CD4-positive, alpha-beta T cell treated with Interleukin-6 at 100 ng/mL for 8 hours (primary cell): ENCODE measurements at regions not wholly inside any gene's neighbourhood (a gene's known extent, or its start where the extent isn't known, plus 50 kb on each side); places are given as distances from the start of the nearest gene placed in this dataset.

Experiments used
- DNase-seq: peaks from one replicate; pipeline ENCODE4 v3.0.0-alpha.2; 2020; ENCODE audit warnings: mixed read lengths, low spot score

DNA sequence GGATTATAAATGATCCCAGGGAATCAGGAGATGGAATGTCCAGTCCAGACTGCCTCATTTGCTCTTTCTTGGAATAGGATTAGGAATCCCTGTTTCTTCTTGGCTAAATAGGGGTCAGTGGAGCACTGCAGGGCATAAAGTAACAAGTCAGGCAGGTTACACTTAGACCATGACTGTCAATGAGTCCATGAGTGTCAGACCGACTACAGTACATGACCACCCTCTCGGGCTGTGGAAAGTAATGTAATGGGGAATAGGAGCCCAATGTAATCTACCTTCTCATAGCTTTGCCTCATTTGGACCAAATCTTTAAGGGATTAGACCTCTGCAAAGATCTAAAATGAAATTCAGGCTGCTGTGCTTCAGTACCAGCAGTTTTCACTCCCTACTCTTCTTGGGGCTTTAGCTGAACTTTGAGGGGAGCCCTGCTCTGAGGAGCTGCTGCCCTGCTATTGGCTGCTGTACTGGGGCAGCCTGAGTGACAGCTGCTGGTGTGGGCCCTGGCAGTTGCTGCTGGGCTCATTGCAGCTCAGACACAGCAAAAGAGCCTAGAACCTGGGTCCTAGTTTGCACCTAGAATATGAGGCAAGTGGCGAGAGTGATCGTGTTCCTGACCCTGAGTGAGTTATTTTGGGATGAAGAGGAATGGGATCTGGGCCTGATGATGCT, 62.2 kb upstream of the OR4E1 start:
- DNase-seq: no peak

DNA sequence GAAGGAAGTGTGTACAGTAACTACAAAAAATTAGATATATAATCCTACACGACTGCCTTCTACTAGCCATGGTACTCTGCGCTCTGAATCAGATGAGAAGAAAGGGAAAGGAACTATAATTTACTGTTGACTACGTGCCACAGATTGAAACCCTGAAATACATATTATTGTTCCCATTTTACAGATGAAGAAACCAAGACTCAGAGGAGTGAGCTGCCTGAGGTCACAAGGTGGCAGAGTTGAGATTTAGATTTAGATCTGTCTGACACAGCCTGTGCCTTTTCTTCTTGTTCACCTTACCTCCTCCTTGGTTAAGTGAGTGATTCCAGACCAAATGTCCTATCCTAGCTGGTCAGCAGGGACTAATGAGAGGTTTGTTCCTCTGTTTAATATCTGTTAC, 61.6 kb upstream of the OR4E1 start:
- no peak for DNase-seq

DNA sequence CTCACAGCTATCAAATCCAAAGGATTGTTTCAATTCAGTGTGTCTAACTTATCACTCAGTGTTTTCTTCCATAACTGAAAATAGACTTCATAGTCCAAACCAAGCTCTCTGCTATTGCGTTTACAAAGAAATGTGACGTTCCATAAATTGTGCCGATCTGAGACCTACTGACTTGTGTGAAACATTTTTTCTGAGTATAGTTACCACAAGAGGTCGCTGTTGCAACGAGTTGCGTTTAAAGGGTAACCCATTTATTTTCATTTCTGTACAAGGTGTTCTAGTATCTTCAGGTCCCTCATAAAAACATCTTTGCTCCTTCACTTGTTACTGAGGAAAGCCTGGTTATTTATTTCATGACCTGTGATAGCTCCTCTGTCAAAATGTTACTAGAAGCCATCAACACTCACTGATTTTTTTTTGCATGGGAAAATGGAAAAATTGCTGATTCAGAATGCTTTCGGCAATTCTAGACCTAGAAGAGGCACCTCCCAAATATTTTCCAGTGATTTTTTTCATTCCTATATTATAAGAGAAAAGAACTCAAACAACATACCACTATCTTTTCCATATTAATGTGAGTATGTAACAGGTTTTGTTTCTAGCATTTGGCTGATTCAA, 60.9 kb upstream of the OR4E1 start:
- DNase-seq: peak; percentile 64

DNA sequence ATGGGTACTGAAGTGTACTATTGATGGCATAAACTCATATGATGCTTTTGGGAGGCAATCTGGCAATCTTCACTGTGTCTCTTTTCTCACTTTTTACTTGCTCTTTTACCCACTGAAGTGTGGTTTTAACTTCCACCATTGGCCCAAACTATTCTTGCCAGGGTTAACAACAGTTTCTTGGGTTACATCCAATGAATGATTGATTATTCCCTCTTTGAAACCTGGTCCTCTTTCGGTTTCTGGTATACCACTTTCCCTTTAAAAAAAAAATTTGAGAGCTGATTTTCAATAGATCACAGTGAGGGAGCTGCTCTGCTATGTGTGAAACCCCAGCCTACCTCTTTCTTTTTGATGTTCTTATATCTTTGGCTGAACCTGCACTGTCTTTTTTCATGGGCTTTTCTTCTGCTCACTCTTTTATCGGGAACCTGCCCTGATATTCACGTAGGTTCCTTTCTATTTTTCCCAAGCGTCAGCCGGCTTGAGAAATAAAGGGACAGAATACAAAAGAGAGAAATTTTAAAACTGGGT, 56.1 kb upstream of the OR4E1 start:
- DNase-seq: no peak

DNA sequence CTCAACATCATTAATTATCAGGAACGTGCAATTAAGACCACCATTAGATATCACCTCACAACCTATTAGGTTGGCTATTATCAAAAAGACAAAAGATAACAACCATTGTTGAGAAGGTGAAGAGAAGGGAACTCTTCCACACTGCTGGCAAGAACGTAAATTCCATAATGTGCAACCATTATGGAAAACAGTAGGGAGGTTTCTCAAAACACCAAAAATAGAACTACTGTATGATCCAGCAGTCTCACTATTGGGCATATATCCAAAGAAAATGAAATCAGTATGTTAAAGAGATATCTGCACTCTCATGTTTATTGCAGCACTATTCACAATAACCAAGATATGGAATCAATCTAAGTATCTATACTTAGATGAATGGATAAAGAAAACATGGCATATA, 51.6 kb upstream of the OR4E1 start:
- no peak for DNase-seq

DNA sequence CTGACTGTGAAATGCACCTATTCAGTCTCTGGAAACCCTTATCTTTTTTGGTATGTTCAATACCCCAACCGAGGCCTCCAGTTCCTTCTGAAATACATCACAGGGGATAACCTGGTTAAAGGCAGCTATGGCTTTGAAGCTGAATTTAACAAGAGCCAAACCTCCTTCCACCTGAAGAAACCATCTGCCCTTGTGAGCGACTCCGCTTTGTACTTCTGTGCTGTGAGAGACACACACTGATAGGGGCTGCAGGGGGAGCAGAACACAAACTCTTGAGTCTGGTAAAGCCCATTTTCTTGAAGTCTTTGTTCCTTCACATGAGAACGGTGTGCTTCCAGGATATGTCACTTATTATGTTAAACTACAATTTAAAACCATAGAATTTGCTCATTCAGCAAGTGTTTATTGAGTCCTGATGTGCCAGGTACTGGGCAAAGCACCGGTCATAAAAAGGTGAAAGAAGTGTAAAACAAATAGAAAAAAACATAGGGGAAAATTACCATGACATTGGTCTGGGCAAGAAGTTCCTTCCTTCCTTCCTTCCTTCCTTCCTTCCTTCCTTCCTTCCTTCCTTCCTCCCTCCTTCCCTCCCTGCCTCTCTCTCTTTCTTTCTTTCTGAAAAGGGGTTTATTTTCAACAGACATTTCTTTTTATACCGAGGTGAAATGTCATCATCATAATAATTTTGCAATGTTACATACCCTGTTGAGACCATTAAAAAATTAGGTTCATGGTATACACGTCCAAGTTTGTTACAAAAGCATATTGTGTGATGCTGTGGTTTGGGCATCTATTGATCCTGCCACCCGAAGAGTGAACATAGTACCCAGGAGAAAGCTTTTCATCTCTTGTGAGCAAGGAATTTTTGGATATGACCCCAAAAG, 50.7 kb upstream of the OR4E1 start:
- DNase-seq: no peak

DNA sequence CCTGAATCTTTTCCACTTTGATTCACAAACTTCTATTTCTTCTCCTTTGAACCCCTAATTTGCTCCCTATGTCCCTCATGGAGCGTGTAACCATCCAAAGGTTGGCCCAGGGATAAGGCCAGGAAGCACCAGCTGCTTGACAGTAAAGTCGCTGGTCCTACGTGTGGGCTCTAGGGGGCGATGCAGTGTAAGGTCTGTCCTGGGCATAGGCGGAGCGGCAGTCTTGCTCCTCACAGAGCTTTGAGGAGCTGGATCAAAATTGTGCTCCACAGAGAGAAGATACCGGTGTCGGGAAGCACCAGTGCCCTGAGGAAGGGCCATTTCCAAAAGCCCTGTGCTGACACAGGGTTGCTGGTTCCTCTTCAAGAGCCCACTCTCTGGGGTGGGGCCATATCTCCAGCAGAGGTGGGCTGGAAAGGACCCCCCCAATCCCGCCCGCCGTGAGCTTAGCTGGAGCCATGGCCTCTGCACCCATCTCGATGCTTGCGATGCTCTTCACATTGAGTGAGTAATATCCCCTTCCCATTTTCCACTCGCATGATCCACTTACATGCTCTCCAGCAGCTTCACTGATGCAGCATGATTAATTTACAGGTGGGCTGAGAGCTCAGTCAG, 49.9 kb upstream of the OR4E1 start:
- peak; percentile 44 for DNase-seq
